GM18909 (cell line): ENCODE measurements at regions not wholly inside any gene's neighbourhood (a gene's known extent, or its start where the extent isn't known, plus 50 kb on each side); places are given as distances from the start of the nearest gene placed in this dataset.

ENCODE experiments used
- ATAC-seq: cut with Tn5 transposase; IDR thresholded peaks from one replicate; pipeline ENCODE4 v1.9.1; 2021; ENCODE audit warnings: mild to moderate bottlenecking; ENCODE audit not compliant: unreplicated experiment, poor library complexity

GRCh38 chr11:80782135-80782885 is 1341.5 kb upstream of the TENM4 start:
- ATAC-seq = no peak

- ATAC-seq = no peak
These were observed 1339.2 kb upstream of the TENM4 start for GRCh38 chr11:80779905-80780605.

GRCh38 chr11:80778941-80779340 is 1338.1 kb upstream of the TENM4 start:
- no peak for ATAC-seq

GRCh38 chr11:80778432-80778831 is 1337.6 kb upstream of the TENM4 start:
- no peak for ATAC-seq

- no peak for ATAC-seq
These were observed 1333.1 kb upstream of the TENM4 start for GRCh38 chr11:80773919-80774318.

- ATAC-seq = no peak
These were observed 1330.2 kb upstream of the TENM4 start for GRCh38 chr11:80771017-80771416.

GRCh38 chr11:80758787-80759186 is 1318.0 kb upstream of the TENM4 start:
- ATAC-seq = no peak

GRCh38 chr11:80748207-80748925 is 1307.5 kb upstream of the TENM4 start:
- ATAC-seq = no peak

GRCh38 chr11:80746300-80746699 is 1305.5 kb upstream of the TENM4 start:
- ATAC-seq = no peak

- ATAC-seq = no peak
These were observed 1304.6 kb upstream of the TENM4 start for GRCh38 chr11:80745416-80745815.

- ATAC-seq = no peak
These were observed 1293.0 kb upstream of the TENM4 start for GRCh38 chr11:80733790-80734189.

- ATAC-seq = no peak
These were observed 1292.5 kb upstream of the TENM4 start for GRCh38 chr11:80733361-80733760.

GRCh38 chr11:80727315-80727714 is 1286.5 kb upstream of the TENM4 start:
- peak; percentile 95 for ATAC-seq

- no peak for ATAC-seq
These were observed 1285.4 kb upstream of the TENM4 start for GRCh38 chr11:80726236-80726635.

- no peak for ATAC-seq
These were observed 1283.5 kb upstream of the TENM4 start for GRCh38 chr11:80724366-80724765.

- ATAC-seq = no peak
These were observed 1281.8 kb upstream of the TENM4 start for GRCh38 chr11:80722629-80723028.

- ATAC-seq = no peak
These were observed 1279.5 kb upstream of the TENM4 start for GRCh38 chr11:80720295-80720694.

- no peak for ATAC-seq
These were observed 1278.4 kb upstream of the TENM4 start for GRCh38 chr11:80719292-80719646.

- ATAC-seq = no peak
These were observed 1277.9 kb upstream of the TENM4 start for GRCh38 chr11:80718611-80719291.

- no peak for ATAC-seq
These were observed 1261.4 kb upstream of the TENM4 start for GRCh38 chr11:80702264-80702663.

- no peak for ATAC-seq
These were observed 1259.6 kb upstream of the TENM4 start for GRCh38 chr11:80700386-80700785.
